Brain microvascular endothelial cell (primary cell): ENCODE measurements at regions not wholly inside any gene's neighbourhood (a gene's known extent, or its start where the extent isn't known, plus 50 kb on each side); places are given as distances from the start of the nearest gene placed in this dataset.
A peak's percentile ranks its signal among the peaks of the same experiment; 100 is the strongest.

Source experiments
- DNase-seq: peaks from one replicate; pipeline ENCODE4 v3.0.0-alpha.2; 2020
- H3K27ac ChIP-seq: fragments of 250-450 bp; sonication (Bioruptor Pico); 2 replicates; pipeline ENCODE4 v1.5.1; 2020; ENCODE audit warnings: mild to moderate bottlenecking, moderate library complexity
- H3K27me3 ChIP-seq: fragments of 250-450 bp; sonication (Bioruptor Pico); replicated peaks from 2 replicates; pipeline ENCODE4 v1.5.1; 2020; ENCODE audit warnings: mild to moderate bottlenecking
- H3K36me3 ChIP-seq: fragments of 250-450 bp; sonication (Bioruptor Pico); replicated peaks from 2 replicates; pipeline ENCODE4 v1.5.1; 2020; ENCODE audit warnings: mild to moderate bottlenecking
- H3K4me3 ChIP-seq: 2 replicates; pipeline ENCODE4 v1.5.1; 2011; ENCODE audit warnings: low read depth, mild to moderate bottlenecking, control low read depth, low read length, moderate library complexity
- in situ Hi-C: cut with HindIII; loops from 2 replicates; pipeline ENCODE4 v1.10.0; 2017; ENCODE audit warnings: low sequenced_read_pairs, low pct_ligation_motif_present
- TF ChIP-seq, protein P1 (sequence below): IDR thresholded peaks from 2 replicates; pipeline ENCODE4 v1.5.1; 2011; ENCODE audit warnings: low read depth, mild to moderate bottlenecking, moderate library complexity, low read length, control low read depth, inconsistent platforms; ENCODE audit errors: missing control alignments

DNA sequence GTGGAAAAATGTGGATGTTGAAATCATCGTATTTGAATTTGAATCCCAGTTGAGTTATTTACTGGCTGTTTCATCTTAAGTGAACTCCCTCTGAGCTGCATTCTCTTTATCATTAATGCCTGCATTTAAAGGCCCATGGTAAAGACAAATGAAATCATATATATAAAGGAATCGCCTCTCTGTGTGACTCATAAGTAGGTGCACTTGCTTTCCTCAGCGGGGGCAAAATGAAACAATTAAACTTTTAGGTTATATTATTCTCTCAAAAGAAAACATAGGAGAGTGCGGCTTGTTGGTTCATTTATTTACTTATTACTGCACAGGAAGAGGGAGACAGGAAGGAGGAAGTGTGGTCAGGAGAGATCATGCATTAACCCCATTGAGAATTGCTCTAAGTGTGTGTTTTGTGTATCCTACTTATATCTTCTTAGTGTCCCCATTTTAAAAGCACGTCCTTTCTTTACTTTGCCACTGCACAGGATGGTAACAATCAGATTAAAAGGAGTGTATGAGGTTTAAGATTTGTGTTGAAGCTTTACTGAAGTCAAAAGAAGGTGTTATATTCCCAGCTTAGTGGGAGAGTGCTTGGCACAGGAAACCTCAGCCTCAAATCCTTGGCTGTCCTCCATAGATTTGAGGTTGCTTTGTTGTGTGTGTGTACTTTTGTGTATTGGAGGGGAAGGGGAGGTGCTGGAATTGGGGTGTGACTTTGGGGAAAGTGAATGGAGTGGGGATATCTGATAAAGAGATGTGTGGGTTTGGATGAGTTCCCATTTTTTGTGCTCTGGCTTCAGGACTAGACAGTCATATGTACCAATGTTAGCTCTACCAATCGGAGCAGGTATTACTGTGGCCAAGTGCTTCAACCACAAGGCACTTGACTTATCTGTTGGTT lies 595.8 kb upstream of the NR2F2 start:
- TF ChIP-seq, protein P1, sequence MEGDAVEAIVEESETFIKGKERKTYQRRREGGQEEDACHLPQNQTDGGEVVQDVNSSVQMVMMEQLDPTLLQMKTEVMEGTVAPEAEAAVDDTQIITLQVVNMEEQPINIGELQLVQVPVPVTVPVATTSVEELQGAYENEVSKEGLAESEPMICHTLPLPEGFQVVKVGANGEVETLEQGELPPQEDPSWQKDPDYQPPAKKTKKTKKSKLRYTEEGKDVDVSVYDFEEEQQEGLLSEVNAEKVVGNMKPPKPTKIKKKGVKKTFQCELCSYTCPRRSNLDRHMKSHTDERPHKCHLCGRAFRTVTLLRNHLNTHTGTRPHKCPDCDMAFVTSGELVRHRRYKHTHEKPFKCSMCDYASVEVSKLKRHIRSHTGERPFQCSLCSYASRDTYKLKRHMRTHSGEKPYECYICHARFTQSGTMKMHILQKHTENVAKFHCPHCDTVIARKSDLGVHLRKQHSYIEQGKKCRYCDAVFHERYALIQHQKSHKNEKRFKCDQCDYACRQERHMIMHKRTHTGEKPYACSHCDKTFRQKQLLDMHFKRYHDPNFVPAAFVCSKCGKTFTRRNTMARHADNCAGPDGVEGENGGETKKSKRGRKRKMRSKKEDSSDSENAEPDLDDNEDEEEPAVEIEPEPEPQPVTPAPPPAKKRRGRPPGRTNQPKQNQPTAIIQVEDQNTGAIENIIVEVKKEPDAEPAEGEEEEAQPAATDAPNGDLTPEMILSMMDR, result no peak
- peak; percentile 36 for DNase-seq
- H3K36me3 ChIP-seq, result no peaks in the 10 kb centered on the region
- H3K27me3 ChIP-seq, result no peaks in the 10 kb centered on the region
- in situ Hi-C loops, result no loop called here
- H3K4me3 ChIP-seq, result no peak overlapping the region
- H3K27ac ChIP-seq, result no peak overlapping the region

DNA sequence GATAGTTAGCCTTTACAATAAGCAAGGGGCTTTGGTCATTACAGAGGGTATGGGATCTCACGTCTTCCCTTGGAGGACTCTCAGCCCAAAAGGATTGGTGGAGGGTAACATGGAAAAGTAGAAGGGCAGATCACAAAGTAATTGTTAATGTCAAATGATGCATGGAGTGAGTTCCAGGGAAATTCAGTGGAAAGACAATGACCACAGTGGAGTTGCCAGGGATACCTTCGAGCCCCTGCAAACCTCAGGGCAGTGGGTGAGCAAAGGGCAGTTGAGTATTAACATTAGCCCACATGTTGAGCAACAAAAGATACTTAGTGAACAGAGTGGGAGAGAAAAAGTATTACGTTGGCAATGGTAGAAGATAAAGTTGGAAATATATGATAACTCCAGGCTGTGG lies 593.4 kb upstream of the NR2F2 start:
- DNase-seq, result no peak
- H3K36me3 ChIP-seq, result no peaks in the 10 kb centered on the region
- TF ChIP-seq, protein P1, result no peak
- no peak overlapping the region for H3K27ac ChIP-seq
- H3K27me3 ChIP-seq, result no peaks in the 10 kb centered on the region
- H3K4me3 ChIP-seq, result no peak overlapping the region
- in situ Hi-C loops, result no loop called here

DNA sequence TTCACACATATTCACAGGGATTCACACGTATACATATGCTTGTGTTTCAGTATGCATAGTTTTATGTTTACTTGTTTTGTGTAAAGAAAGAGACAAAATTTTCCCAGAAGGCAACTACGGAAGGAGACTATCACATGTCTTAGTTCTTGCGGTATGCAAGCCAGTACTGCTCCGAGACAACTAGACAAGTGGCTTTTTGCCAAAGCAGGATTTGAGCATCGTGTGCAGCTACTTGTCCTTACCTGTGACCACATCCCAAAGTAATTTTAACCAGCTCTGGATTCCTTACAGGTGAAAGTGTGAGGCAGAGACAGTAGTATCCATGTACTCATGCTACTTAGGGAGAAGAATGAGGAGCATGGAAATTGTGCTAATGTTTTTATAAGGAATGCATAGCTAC lies 591.4 kb upstream of the NR2F2 start:
- TF ChIP-seq, protein P1, result no peak
- H3K27ac ChIP-seq, result no peak overlapping the region
- DNase-seq, result no peak
- no peaks in the 10 kb centered on the region for H3K36me3 ChIP-seq
- in situ Hi-C loops, result no loop called here
- H3K27me3 ChIP-seq, result no peaks in the 10 kb centered on the region
- H3K4me3 ChIP-seq, result no peak overlapping the region

DNA sequence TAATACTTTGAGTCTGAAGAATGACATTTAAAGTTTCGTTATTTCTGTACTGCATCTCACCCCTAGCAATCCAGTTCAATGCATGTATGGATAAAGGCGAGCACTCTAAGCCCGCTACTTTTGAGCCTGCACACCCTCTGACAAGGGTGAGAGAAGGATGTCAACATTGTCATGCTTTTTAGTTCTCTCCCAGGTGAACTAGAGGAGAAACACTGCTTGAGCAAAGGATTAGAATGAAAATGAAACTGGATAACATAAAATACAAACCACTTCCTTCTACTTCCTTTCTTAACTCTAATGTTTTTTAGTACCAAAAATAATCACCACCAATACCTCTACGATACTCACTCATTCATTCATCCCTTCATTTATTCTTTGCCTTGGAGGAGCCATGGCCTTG lies 588.7 kb upstream of the NR2F2 start:
- no peak overlapping the region for H3K4me3 ChIP-seq
- no peaks in the 10 kb centered on the region for H3K36me3 ChIP-seq
- in situ Hi-C loops, result no loop called here
- DNase-seq, result no peak
- no peaks in the 10 kb centered on the region for H3K27me3 ChIP-seq
- no peak overlapping the region for H3K27ac ChIP-seq
- TF ChIP-seq, protein P1, result no peak

DNA sequence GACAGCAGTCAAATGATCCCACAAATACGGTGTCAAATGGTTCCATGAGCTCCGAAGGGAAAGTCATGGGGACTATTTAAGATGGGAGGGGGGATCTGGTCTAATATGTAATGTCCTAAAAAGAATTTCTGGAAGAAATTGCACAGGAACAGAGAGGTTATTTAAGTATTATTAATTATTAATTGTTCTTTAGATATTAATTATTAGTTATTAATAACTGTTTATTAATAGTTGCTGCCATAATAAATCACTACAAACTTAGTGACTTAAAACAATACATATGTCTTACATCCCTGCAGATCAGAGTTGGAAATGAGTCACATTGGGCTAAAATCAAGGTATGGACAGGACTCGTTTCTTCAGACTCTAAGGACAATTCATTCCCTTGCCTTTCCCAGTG lies 588.2 kb upstream of the NR2F2 start:
- TF ChIP-seq, protein P1, result no peak
- no peaks in the 10 kb centered on the region for H3K27me3 ChIP-seq
- in situ Hi-C loops, result no loop called here
- H3K4me3 ChIP-seq, result no peak overlapping the region
- H3K27ac ChIP-seq, result no peak overlapping the region
- no peak for DNase-seq
- no peaks in the 10 kb centered on the region for H3K36me3 ChIP-seq

DNA sequence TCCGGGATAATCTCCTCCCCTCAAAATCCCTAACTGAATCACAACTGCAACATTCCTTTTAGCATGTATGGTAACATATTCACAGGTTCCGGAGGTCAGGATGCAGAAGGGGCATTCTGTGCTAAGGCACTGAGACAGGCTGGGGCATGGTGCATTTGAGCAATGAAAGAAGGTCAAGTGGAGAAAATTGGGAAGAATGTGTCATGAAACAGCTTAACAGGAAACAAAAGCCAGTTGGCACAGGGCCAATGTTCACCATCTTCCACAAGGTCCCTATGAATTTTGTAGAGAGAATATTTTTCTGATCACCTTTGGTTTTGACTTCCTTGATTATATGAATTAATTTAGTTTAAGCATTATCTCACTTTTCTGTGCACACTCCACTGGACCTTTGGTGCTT lies 587.7 kb upstream of the NR2F2 start:
- in situ Hi-C loops, result no loop called here
- no peaks in the 10 kb centered on the region for H3K27me3 ChIP-seq
- H3K27ac ChIP-seq, result no peak overlapping the region
- DNase-seq, result no peak
- H3K4me3 ChIP-seq, result no peak overlapping the region
- TF ChIP-seq, protein P1, result no peak
- H3K36me3 ChIP-seq, result no peaks in the 10 kb centered on the region
